Pancreas (tissue), 10 donors: ENCODE measurements at regions not wholly inside any gene's neighbourhood (a gene's known extent, or its start where the extent isn't known, plus 50 kb on each side); places are given as distances from the start of the nearest gene placed in this dataset.

Experiments
- ATAC-seq, 4 donors: fragments of 200-7000 bp; cut with Tn5 transposase; one replicate each; pipeline versions ENCODE4 v1.8.0 to v1.9.1; 2020; ENCODE audit warnings: mild to moderate bottlenecking in 4 of 4, moderate library complexity in 4 of 4
- DNase-seq, 6 donors: peaks; one replicate each; pipeline ENCODE4 v3.0.0-alpha.2; 2020
- FAIRE-seq: peaks from 2 replicates; lab custom pipeline; 2012; peaks lifted over from hg19 to GRCh38; lab: Jason Lieb, UNC
- H3K27ac ChIP-seq, 4 donors: fragments of 200-600 bp; sonication (generic); 1 replicate in 3 of 4; 2 replicates in 1 of 4; pipeline versions ENCODE4 v1.5.0 to v1.8.0; 2020
- H3K27me3 ChIP-seq, 4 donors: fragments of 200-600 bp; one replicate each; pipeline ENCODE4 v1.8.0; 2021
- H3K36me3 ChIP-seq, 3 donors: fragments of 200-600 bp; sonication (generic) in 1 of 3; one replicate each; pipeline versions ENCODE4 v1.5.0 to v1.8.0; 2020 to 2021
- H3K4me1 ChIP-seq, 3 donors: fragments of 200-600 bp; one replicate each; pipeline ENCODE4 v1.8.0; 2021
- H3K4me3 ChIP-seq, 4 donors: fragments of 200-600 bp; sonication (generic) in 2 of 4; one replicate each; pipeline versions ENCODE4 v1.5.0 to v1.8.0; 2020 to 2021
- H3K9me3 ChIP-seq, 4 donors: fragments of 200-600 bp; one replicate each; pipeline ENCODE4 v1.8.0; 2021
- CTCF ChIP-seq, 4 donors: fragments of 200-600 bp; sonication (generic) in 3 of 4; IDR thresholded peaks; one replicate each; pipeline versions ENCODE4 v1.5.0 to v1.8.0; 2021; ENCODE audit warnings: antibody characterized with exemption in 4 of 4
- WGBS, 2 donors: extraction: QIAGEN DNeasy Blood & Tissue Kit; methylation state at CpG; one replicate each; pipeline ENCODE4 v1.1.7; 2013; 5-methylcytosine and 5-hydroxymethylcytosine counted together
- intact Hi-C, 3 donors: fragments of 100-400 bp; cut with DNase I; formaldehyde crosslinking; loops; one replicate each; pipeline versions ENCODE4 v1.11.1 to v1.14.2; 2022
- donor health status: healthy with polysubstance abuse.
- donor health status: DM: no; HTN: no; CAD: no; lungs with moderate emphysema.
- donor health status: DM: no; HTN: no; CAD: no.
- donor health status: control.
- donor health status: control.
- donor health status: Bipolar disorder and iron deficiency.
- donor health status: DM: yes; HTN: yes; CAD: no.
- donor health status: DM: no; HTN: no; CAD: no.
- donor health status: DM: no; HTN: no; CAD: no.
- donor health status: DM: yes; HTN: yes; CAD: no.

DNA sequence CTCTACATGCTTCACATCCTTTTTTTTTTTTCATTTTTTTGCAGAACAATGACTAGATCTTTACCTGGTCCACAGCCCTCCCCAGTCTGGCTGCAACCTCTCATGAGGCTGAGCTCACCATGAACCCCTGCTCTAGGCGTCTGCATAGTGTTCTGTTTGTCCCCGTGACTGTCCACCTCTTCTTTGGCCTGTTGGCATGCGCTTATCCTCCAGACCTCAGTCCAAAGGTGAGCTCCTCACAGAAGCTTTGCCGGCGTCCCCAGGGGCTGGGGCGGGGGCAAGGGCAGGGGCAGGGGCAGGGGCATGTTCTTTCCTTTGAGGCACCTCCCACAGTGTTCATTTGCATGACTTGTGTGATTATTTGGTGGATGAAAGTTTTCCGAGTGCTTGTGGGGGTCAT lies 218.4 kb upstream of the ZNF32 start:
- no peak for FAIRE-seq
- WGBS, 2 donors: 85 to 87% methylated on average over 7 of the region's 7 CpGs
- Histone ChIP-seq H3K27me3 (no peaks in the 10 kb centered on the region), H3K36me3 (no peaks in the 10 kb centered on the region), H3K9me3 (no peaks in the 10 kb centered on the region), H3K27ac (no peak overlapping the region), H3K4me1 (peaks cover 0 to 6% (median 5%) of the 10 kb centered on the region in 3 donors), H3K4me3 (no peak overlapping the region)
- no peak for DNase-seq
- intact Hi-C loops: no loop called here
- no peak for ATAC-seq
- TF ChIP-seq CTCF (IDR thresholded peaks at IDR 0.05): no peak

- Histone ChIP-seq H3K27me3 (no peaks in the 10 kb centered on the region), H3K4me1 (peaks cover 0 to 6% (median 5%) of the 10 kb centered on the region in 3 donors), H3K4me3 (no peak overlapping the region), H3K36me3 (no peaks in the 10 kb centered on the region), H3K9me3 (no peaks in the 10 kb centered on the region), H3K27ac (no peak overlapping the region)
- 74 to 80% methylated on average over 6 of the region's 6 CpGs for WGBS, 2 donors
- intact Hi-C loops: no loop called here
- TF ChIP-seq CTCF (IDR thresholded peaks at IDR 0.05): no peak
- FAIRE-seq: no peak
- no peak for ATAC-seq
- DNase-seq: no peak
Observed at GRCh38 chr10:43866712-43867111, 218.0 kb upstream of the ZNF32 start.

DNA sequence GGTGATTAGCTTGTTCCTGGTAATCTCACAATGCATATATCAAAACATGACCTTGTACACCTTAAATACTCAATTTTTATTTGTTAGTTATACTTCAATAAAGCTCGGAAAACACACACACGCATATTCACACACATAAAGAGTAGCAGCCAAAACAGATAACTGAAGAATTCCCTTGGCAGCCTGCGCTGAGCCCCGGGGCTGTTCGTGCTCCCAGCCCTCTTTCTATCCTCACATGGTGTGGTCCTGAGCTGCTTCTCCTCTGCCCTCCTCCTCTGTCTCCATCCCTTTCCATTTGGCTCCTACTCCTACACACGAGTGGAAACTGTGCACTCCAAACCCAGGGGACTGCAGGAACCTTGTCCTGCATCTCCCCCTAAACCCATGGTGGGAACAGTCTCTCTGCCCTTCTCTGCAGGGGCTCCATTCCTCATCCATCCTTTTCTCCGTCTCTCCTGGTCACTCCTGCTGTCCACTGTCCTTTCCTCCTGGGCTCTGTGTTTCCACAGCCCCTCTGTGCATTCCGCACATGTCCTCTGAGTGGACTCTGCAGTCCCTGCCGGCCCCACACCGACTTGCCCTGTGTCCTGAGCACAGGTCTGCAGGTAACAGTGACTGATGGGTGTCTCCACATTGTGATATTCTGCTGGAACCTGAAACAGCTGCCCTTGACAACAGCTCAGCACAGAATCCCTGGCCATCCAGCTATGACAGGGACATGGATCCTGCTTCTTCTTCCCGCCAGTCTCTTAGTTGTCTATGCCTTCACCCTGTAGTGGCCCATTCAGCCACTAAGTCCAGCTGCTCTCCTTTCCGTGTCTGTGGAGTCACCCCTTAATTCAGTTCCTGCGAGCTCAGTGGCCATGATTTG lies 216.8 kb upstream of the ZNF32 start:
- WGBS, 2 donors: 57 to 58% methylated on average over 13 of the region's 13 CpGs
- Histone ChIP-seq H3K9me3 (no peaks in the 10 kb centered on the region), H3K4me1 (peaks cover 0 to 6% (median 5%) of the 10 kb centered on the region in 3 donors), H3K36me3 (no peaks in the 10 kb centered on the region), H3K4me3 (no peak overlapping the region), H3K27ac (no peak overlapping the region), H3K27me3 (no peaks in the 10 kb centered on the region)
- intact Hi-C loops: no loop called here
- no peak for TF ChIP-seq CTCF (IDR thresholded peaks at IDR 0.05)
- DNase-seq (peak in 1 of 6 donors; percentile 25), FAIRE-seq (no peak), ATAC-seq (no peak)

DNA sequence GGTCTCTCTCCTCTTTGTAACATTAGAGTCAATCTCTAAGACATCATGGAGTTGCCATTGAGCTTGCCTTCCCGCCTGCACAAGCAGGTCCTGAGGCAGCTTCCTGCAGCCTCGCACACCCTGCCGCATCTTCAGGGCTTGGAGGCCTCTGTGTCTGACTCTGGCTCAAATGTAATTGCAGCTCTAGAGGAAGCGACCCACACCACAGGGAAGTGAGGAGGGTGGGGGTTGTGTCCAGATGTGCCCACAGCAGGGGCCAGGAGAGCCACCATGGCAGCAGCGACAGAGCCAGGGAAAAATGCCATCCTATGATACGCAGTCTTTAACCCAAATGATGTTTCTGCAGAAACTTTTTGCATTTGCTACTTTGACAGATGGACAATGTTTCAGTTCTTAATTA lies 216.0 kb upstream of the ZNF32 start:
- intact Hi-C loops: no loop called here
- DNase-seq (peak in 1 of 6 donors; percentile 17), FAIRE-seq (no peak), ATAC-seq (no peak)
- H3K27me3 ChIP-seq: no peaks in the 10 kb centered on the region
- 94 to 96% methylated on average over 6 of the region's 6 CpGs for WGBS, 2 donors
- peaks cover 0 to 6% (median 5%) of the 10 kb centered on the region in 3 donors for H3K4me1 ChIP-seq
- H3K4me3 ChIP-seq: no peak overlapping the region
- TF ChIP-seq CTCF (IDR thresholded peaks at IDR 0.05): no peak
- H3K9me3 ChIP-seq: no peaks in the 10 kb centered on the region
- no peaks in the 10 kb centered on the region for H3K36me3 ChIP-seq
- peak overlapping the region in 1 of 4 donors; percentile 55 for H3K27ac ChIP-seq
